Smooth muscle cell (in vitro differentiated cells): ENCODE measurements at regions not wholly inside any gene's neighbourhood (a gene's known extent, or its start where the extent isn't known, plus 50 kb on each side); places are given as distances from the start of the nearest gene placed in this dataset.

Source experiments
- DNase-seq: peaks from one replicate; lab custom pipeline; 2025; ENCODE audit not compliant: unreplicated experiment; lab: John Stamatoyannopoulos, UW
- H2AFZ ChIP-seq: fragments of 200-600 bp; sonication (generic); 2 replicates; pipeline ENCODE4 v1.6.0; 2016; ENCODE audit warnings: antibody characterized with exemption, low read depth, mild to moderate bottlenecking
- H3F3A ChIP-seq: fragments of 200-600 bp; sonication (generic); 2 replicates; pipeline ENCODE4 v1.6.0; 2017; ENCODE audit warnings: antibody characterized with exemption, low read depth
- H3K27ac ChIP-seq: fragments of 200-600 bp; sonication (generic); 2 replicates; pipeline ENCODE4 v1.5.1; 2016; ENCODE audit warnings: low read depth, mild to moderate bottlenecking
- H3K27me3 ChIP-seq: fragments of 200-600 bp; sonication (generic); 2 replicates; pipeline ENCODE4 v1.6.1; 2016; ENCODE audit warnings: low read depth, mild to moderate bottlenecking
- H3K36me3 ChIP-seq: fragments of 200-600 bp; sonication (generic); 2 replicates; pipeline ENCODE4 v1.5.1; 2016; ENCODE audit warnings: low read depth
- H3K4me1 ChIP-seq: fragments of 200-600 bp; sonication (generic); 2 replicates; pipeline ENCODE4 v1.5.1; 2016; ENCODE audit warnings: low read depth
- H3K4me2 ChIP-seq: fragments of 200-600 bp; sonication (generic); 2 replicates; pipeline ENCODE4 v1.6.0; 2016; ENCODE audit warnings: mild to moderate bottlenecking
- H3K4me3 ChIP-seq: fragments of 200-600 bp; sonication (generic); 2 replicates; pipeline ENCODE4 v1.5.1; 2016; ENCODE audit warnings: mild to moderate bottlenecking
- H3K79me2 ChIP-seq: fragments of 200-600 bp; sonication (generic); 2 replicates; pipeline ENCODE4 v1.6.0; 2016; ENCODE audit warnings: low read depth, mild to moderate bottlenecking
- H3K9ac ChIP-seq: fragments of 200-600 bp; sonication (generic); 2 replicates; pipeline ENCODE4 v1.6.0; 2016; ENCODE audit warnings: low read depth
- H3K9me3 ChIP-seq: fragments of 200-600 bp; sonication (generic); replicated peaks from 2 replicates; pipeline ENCODE4 v1.5.1; 2016; ENCODE audit warnings: low read depth
- H4K20me1 ChIP-seq: fragments of 200-600 bp; sonication (generic); 2 replicates; pipeline ENCODE4 v1.6.0; 2016; ENCODE audit warnings: low read depth
- CTCF ChIP-seq: fragments of 200-600 bp; sonication (generic); IDR thresholded peaks from 2 replicates; pipeline ENCODE4 v1.5.1; 2017; ENCODE audit warnings: borderline replicate concordance, mild to moderate bottlenecking, antibody characterized with exemption; ENCODE audit not compliant: insufficient read depth, poor library complexity, severe bottlenecking
- WGBS: methylation state at CpG from one replicate; pipeline ENCODE4 v1.1.7; 2016; ENCODE audit warnings: low lambda C conversion rate; 5-methylcytosine and 5-hydroxymethylcytosine counted together

- Histone ChIP-seq H3K9me3 (no peaks in the 10 kb centered on the region), H3K27ac (no peak overlapping the region), H3K79me2 (no peaks in the 10 kb centered on the region), H3K27me3 (no peaks in the 10 kb centered on the region), H3K36me3 (no peaks in the 10 kb centered on the region), H3K4me3 (no peak overlapping the region), H2AFZ (peak overlapping the region; percentile 9), H4K20me1 (no peaks in the 10 kb centered on the region), H3K4me1 (peaks cover 6% of the 10 kb centered on the region), H3K4me2 (peak overlapping the region; percentile 64), H3K9ac (no peak overlapping the region), H3F3A (no peaks in the 10 kb centered on the region)
- no peak for TF ChIP-seq CTCF
- DNase-seq, result no peak
- 36% methylated on average over 3 of the region's 3 CpGs for WGBS
These were observed 53.7 kb upstream of the BOD1 start for GRCh38 chr5:173670130-173670651.

GRCh38 chr5:173670791-173671120 is 54.3 kb upstream of the BOD1 start:
- no peak overlapping the region for H3K27ac ChIP-seq
- TF ChIP-seq CTCF, result no peak
- H3K36me3 ChIP-seq, result no peaks in the 10 kb centered on the region
- WGBS, result 55% methylated on average over 12 of the region's 12 CpGs
- no peak overlapping the region for H3K4me3 ChIP-seq
- peak overlapping the region; percentile 51 for H2AFZ ChIP-seq
- H3K27me3 ChIP-seq, result no peaks in the 10 kb centered on the region
- H3F3A ChIP-seq, result no peaks in the 10 kb centered on the region
- no peak for DNase-seq
- peaks cover 6% of the 10 kb centered on the region for H3K4me1 ChIP-seq
- H3K79me2 ChIP-seq, result no peaks in the 10 kb centered on the region
- H3K4me2 ChIP-seq, result peak overlapping the region; percentile 64
- no peak overlapping the region for H3K9ac ChIP-seq
- no peaks in the 10 kb centered on the region for H3K9me3 ChIP-seq
- no peaks in the 10 kb centered on the region for H4K20me1 ChIP-seq

GRCh38 chr5:173671121-173671949 is 54.9 kb upstream of the BOD1 start:
- Histone ChIP-seq H4K20me1 (no peaks in the 10 kb centered on the region), H3K27me3 (no peaks in the 10 kb centered on the region), H3K36me3 (no peaks in the 10 kb centered on the region), H2AFZ (peak overlapping the region; percentile 51), H3K4me2 (peak overlapping the region; percentile 64), H3K9ac (no peak overlapping the region), H3K27ac (no peak overlapping the region), H3K4me3 (no peak overlapping the region), H3F3A (no peaks in the 10 kb centered on the region), H3K4me1 (peaks cover 6% of the 10 kb centered on the region), H3K79me2 (no peaks in the 10 kb centered on the region), H3K9me3 (no peaks in the 10 kb centered on the region)
- no peak for DNase-seq
- TF ChIP-seq CTCF, result no peak
- 59% methylated on average over 16 of the region's 16 CpGs for WGBS

GRCh38 chr5:173672166-173672565 is 55.7 kb upstream of the BOD1 start:
- no peak for DNase-seq
- Histone ChIP-seq H3F3A (no peaks in the 10 kb centered on the region), H3K27me3 (no peaks in the 10 kb centered on the region), H3K4me2 (no peak overlapping the region), H3K9me3 (no peaks in the 10 kb centered on the region), H4K20me1 (no peaks in the 10 kb centered on the region), H3K27ac (no peak overlapping the region), H2AFZ (no peak overlapping the region), H3K4me3 (no peak overlapping the region), H3K79me2 (no peaks in the 10 kb centered on the region), H3K4me1 (peaks cover 6% of the 10 kb centered on the region), H3K9ac (no peak overlapping the region), H3K36me3 (no peaks in the 10 kb centered on the region)
- 92% methylated on average over 8 of the region's 8 CpGs for WGBS
- no peak for TF ChIP-seq CTCF
